ENCODE measurements at regions not wholly inside any gene's neighbourhood (a gene's known extent, or its start where the extent isn't known, plus 50 kb on each side); places are given as distances from the start of the nearest gene placed in this dataset.
"Not testable (repeated sequence)": the region's sequence is repeated elsewhere in the genome, so short reads cannot be mapped to it uniquely, and the experiment has no call there.

- DNase-seq: no peak
These were observed 101.8 kb downstream of the ESM1 start for GRCh38 chr5:54883374-54884194.

DNA sequence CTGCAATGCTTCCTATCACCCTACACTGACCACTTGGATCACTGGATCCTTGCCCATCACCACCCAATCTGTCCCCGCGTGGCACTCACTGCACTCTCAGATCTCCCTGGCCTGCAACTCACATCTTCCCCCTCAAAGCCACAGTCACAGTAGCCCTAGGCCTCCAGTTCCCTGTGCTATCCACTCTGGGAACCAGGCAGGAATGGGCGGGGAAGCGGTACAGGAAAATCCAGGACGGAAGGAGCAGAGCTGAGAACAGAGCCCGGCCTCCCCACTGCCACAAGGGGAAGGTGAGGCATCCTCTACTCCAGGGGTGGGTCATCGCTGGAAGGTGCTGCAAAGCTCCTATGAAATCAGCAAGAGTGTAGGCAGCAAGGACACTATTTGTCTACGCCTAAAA is 102.6 kb downstream of the ESM1 start:
- DNase-seq: no peak

DNA sequence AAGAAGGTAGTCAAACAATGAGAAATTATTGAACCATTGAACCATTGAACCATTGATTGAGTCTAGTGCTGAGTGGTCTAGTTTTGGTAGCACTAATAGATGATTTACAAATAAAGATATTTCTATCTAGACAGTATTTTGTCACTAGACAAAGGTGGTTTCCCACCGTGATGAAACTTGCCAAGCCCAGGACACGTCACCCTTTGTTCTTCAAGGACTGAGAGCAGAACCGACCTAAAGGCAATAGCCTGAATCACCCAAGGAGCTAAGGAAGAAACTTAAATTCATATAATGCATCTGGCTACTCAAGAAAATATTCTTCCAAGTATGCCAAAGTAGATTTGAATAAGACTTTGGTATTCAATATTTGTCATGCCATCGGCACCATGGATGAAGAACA is 103.3 kb downstream of the ESM1 start:
- DNase-seq: no peak

- no peak for DNase-seq
These were observed 103.9 kb downstream of the ESM1 start for GRCh38 chr5:54881286-54882005.

DNA sequence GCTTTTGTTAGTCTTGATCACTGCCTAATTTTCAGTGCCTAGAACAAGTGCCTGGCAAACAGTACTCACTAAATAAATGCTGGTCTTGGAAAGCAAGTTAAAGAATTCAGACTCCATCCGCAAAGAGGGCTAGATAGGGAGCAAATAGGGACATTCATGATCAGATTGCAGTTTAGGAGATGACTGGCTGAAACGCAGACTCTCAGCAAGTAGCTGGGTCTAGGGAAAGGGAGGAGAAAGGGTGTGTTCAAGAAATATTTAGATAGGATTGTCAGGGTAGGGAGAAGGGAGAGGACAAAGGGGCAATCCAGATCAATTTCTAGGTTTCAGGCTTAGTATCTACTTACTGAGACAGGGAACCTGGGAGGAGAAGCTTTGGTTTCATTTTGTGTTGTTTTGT is 108.4 kb downstream of the ESM1 start:
- no peak for DNase-seq

DNA sequence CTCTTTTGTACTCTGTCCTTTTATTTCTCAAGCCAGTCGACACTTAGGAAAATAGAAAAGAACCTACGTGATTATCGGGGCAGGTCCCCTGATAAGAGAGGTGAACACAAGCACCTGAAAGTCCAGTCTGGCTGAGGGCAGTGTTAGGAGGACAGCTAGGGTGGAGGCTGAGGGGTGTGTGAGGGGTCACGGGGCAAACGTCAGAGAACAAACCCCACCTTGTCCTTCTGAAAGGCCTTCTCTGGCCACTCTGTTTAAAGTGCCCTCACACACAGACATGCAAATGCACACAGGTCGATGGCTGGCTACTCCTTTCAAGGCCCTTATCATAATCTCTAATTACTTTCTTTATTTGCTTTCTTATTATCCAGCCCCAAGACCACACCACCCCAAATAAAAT is 108.8 kb downstream of the ESM1 start:
- no peak for DNase-seq

- DNase-seq: no peak
These were observed 110.9 kb downstream of the ESM1 start for GRCh38 chr5:54874337-54875021.

GRCh38 chr5:54873691-54874090 is 111.7 kb downstream of the ESM1 start:
- DNase-seq: no peak

GRCh38 chr5:54872810-54873209 is 112.6 kb downstream of the ESM1 start:
- DNase-seq: no peak

- DNase-seq: no peak
These were observed 115.1 kb downstream of the ESM1 start for GRCh38 chr5:54870271-54870670.

DNA sequence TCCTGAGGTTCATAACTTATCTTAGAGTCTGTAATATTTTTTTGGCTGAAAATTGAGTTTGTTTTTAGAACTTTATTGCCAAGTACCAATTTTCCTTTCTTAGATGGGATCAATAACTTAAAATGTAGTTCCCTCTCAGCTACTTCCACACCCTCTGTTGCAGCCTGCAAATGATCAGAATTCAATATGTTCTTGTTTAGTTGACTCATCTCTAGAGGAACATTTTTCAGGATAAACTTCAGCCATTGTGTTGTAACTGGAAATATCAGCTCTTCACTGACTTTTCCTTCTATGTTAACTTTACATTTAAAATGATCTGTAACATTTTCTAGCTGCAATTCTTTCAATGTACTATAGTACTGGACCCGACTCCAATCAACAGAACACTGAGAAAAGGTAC is 115.7 kb downstream of the ESM1 start:
- no peak for DNase-seq

- no peak for DNase-seq
These were observed 116.6 kb downstream of the ESM1 start for GRCh38 chr5:54868511-54869483.

DNA sequence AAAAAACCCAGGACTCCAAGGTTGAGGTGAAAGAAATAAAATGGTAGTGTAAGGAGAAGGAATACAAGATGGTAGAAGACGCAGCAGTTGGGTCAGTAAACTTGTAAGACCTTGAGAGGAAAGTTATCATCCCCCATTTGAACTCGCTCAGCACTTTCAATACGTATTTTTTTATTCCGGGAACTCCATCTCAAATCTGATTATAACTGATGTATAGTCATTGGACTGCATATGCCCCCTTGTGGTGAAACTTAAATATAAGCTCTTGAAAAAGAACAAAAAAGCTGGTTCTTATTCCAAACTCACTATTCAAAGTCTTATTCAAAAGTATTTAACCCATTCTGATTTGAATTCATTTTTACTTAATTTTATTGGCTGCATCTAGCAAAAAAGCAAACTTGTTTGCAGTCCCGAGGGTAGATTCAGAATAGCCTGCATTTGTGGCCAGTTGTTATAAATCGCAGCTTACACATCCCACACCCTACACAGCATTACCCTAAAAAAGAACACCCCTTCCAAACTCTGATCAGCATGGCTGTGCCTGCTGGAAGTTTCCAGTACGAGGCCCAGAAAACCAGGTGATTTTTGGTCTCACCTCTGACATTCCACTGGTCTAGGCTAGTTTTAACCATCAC is 118.0 kb downstream of the ESM1 start:
- DNase-seq: peak in 1 of 2 experiments; percentile 5

GRCh38 chr5:54864911-54865515 is 120.4 kb downstream of the ESM1 start:
- DNase-seq: not testable (repeated sequence)

GRCh38 chr5:54862036-54862435 is 123.4 kb downstream of the ESM1 start:
- DNase-seq: no peak

- DNase-seq: no peak
These were observed 124.0 kb downstream of the ESM1 start for GRCh38 chr5:54861212-54861894.

- no peak for DNase-seq
These were observed 125.1 kb downstream of the ESM1 start for GRCh38 chr5:54860321-54860720.

DNA sequence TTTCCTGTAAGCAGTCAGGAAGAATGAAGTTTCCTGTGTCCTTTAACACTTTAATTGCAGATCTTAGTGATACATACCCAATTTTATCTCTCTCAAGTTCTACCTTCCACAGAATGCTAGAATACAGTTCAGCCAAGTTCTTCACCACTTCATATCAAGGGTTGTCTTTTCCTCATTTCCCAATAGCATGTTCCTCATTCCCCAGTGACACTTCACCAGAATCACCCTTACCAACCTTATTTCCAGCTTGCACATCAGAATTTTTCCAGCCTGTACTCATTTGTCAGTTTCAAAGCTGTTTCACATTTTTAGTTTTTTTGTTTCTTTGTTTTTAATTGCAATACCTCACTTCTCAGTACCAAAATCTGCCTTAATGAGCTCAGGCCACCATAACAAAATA is 126.1 kb downstream of the ESM1 start:
- DNase-seq: no peak

DNA sequence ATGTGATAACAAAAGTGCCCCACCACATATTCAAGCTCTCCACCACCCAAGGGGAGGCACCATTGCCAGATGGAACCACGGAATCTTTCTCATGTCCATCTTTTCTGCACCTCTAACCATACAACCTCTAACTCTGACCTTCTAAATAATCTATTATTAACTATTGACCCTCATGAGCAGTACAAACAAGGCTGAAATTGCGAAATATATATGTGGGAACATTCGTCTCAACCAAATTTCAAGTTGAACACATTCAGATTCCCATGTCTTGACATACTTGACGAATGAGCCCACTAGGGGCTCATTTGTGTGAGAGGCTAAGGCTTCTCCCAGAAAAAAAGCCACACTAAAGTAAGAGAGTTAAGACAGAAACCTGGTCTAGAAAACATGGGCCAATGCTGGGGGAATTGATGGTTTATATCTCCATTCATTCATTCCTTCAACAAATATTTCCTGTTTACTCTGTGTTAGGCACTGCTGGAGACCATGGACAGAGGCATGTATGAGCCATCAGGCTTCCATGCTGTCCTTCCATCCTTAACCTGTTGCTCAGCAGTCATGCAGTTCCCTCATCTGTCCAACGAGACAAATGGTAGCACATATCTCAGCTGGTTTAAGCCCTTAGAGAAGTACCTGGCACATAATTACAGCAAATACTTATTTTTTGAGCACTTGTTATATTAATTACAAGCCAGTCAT is 130.4 kb downstream of the ESM1 start:
- no peak for DNase-seq

- DNase-seq: no peak
These were observed 133.4 kb downstream of the ESM1 start for GRCh38 chr5:54852007-54852406.

Data from NCI-H1930 (cell line).